MM.1S (cell line): ENCODE measurements at regions not wholly inside any gene's neighbourhood (a gene's known extent, or its start where the extent isn't known, plus 50 kb on each side); places are given as distances from the start of the nearest gene placed in this dataset.

Experiments
- DNase-seq: peaks from one replicate; pipeline ENCODE4 v3.0.0-alpha.2; 2015
- H2AFZ ChIP-seq: fragments of 300-600 bp; sonication (generic); 2 replicates; pipeline ENCODE4 v1.6.0; 2016; ENCODE audit warnings: antibody characterized with exemption, low read length
- H3F3A ChIP-seq: fragments of 300-600 bp; sonication (generic); 2 replicates; pipeline ENCODE4 v1.6.1; 2016; ENCODE audit warnings: mild to moderate bottlenecking, antibody characterized with exemption, low read length, moderate library complexity, mixed read lengths; ENCODE audit not compliant: insufficient read depth
- H3K27ac ChIP-seq: fragments of 300-600 bp; sonication (generic); 2 replicates; pipeline ENCODE4 v1.5.1; 2016; ENCODE audit warnings: mild to moderate bottlenecking, low read length
- H3K27me3 ChIP-seq: fragments of 300-600 bp; sonication (generic); replicated peaks from 2 replicates; pipeline ENCODE4 v1.6.0; 2016; ENCODE audit warnings: low read length; ENCODE audit not compliant: insufficient read depth
- H3K36me3 ChIP-seq: fragments of 300-600 bp; sonication (generic); replicated peaks from 2 replicates; pipeline ENCODE4 v1.6.1; 2016; ENCODE audit warnings: mild to moderate bottlenecking, low read length, mixed read lengths; ENCODE audit not compliant: insufficient read depth
- H3K4me1 ChIP-seq: fragments of 300-600 bp; sonication (generic); 2 replicates; pipeline ENCODE4 v1.6.1; 2016; ENCODE audit warnings: low read length, mixed read lengths
- H3K4me2 ChIP-seq: fragments of 300-600 bp; sonication (generic); 2 replicates; pipeline ENCODE4 v1.6.0; 2016; ENCODE audit warnings: low read depth, low read length
- H3K4me3 ChIP-seq: fragments of 300-600 bp; sonication (generic); 2 replicates; pipeline ENCODE4 v1.5.1; 2016; ENCODE audit warnings: low read length, mixed read lengths
- H3K79me2 ChIP-seq: fragments of 300-600 bp; sonication (generic); 2 replicates; pipeline ENCODE4 v1.6.1; 2016; ENCODE audit warnings: mixed run types, low read length, mixed read lengths
- H3K9ac ChIP-seq: fragments of 300-600 bp; sonication (generic); 2 replicates; pipeline ENCODE4 v1.6.1; 2016; ENCODE audit warnings: low read length, mixed read lengths
- H3K9me2 ChIP-seq: fragments of 300-600 bp; sonication (generic); replicated peaks from 2 replicates; pipeline ENCODE4 v1.6.1; 2016; ENCODE audit warnings: mild to moderate bottlenecking, low read length, mixed read lengths; ENCODE audit not compliant: insufficient read depth
- H3K9me3 ChIP-seq: fragments of 300-600 bp; sonication (generic); replicated peaks from 2 replicates; pipeline ENCODE4 v1.6.1; 2016; ENCODE audit warnings: mild to moderate bottlenecking, low read length, mixed read lengths; ENCODE audit not compliant: insufficient read depth
- H4K20me1 ChIP-seq: fragments of 300-600 bp; sonication (generic); 2 replicates; pipeline ENCODE4 v1.6.1; 2016; ENCODE audit warnings: mild to moderate bottlenecking, low read length, moderate library complexity, mixed read lengths; ENCODE audit not compliant: insufficient read depth
- EZH2 ChIP-seq: fragments of 300-600 bp; sonication (generic); optimal IDR thresholded peaks from 2 replicates; pipeline ENCODE3; 2017; ENCODE audit warnings: low read depth, mild to moderate bottlenecking, antibody characterized with exemption, low read length, mixed read lengths
- EZH2phosphoT487 ChIP-seq: fragments of 300-600 bp; sonication (generic); IDR thresholded peaks from 2 replicates; pipeline ENCODE4 v1.6.1; 2018; ENCODE audit warnings: antibody characterized with exemption, low read length
- TF ChIP-seq, protein P1 (sequence below): fragments of 300-600 bp; sonication (generic); IDR thresholded peaks from 2 replicates; pipeline ENCODE4 v1.5.1; 2016; ENCODE audit warnings: antibody characterized with exemption, low read length, mixed read lengths

DNA sequence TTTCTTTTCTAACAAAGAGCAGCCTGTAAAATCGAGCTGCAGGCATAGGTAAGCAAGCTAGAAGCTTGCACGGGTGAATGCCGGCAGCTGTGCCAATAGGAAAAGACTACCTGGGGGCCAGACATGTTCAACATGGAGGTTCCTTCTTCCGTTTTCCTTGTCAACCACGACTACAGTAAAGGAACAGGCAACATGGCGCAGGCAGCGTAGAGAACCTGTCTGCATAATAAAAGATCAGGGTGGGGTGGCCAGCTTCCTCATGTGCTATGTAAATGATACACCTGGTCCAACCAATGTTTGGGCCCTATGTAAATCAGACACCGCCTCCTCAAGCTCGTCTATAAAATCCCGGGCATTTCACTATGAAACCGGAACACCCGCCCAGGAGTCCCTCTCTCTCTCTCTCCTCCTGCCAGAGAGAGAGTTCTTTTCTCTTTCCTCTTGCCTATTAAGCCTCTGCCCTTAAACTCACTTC, 103.8 kb upstream of the LIFR start:
- TF ChIP-seq EZH2 (no peak), EZH2phosphoT487 (no peak)
- TF ChIP-seq, protein P1, sequence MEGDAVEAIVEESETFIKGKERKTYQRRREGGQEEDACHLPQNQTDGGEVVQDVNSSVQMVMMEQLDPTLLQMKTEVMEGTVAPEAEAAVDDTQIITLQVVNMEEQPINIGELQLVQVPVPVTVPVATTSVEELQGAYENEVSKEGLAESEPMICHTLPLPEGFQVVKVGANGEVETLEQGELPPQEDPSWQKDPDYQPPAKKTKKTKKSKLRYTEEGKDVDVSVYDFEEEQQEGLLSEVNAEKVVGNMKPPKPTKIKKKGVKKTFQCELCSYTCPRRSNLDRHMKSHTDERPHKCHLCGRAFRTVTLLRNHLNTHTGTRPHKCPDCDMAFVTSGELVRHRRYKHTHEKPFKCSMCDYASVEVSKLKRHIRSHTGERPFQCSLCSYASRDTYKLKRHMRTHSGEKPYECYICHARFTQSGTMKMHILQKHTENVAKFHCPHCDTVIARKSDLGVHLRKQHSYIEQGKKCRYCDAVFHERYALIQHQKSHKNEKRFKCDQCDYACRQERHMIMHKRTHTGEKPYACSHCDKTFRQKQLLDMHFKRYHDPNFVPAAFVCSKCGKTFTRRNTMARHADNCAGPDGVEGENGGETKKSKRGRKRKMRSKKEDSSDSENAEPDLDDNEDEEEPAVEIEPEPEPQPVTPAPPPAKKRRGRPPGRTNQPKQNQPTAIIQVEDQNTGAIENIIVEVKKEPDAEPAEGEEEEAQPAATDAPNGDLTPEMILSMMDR, result no peak
- no peak overlapping the region for H2AFZ ChIP-seq
- H3K36me3 ChIP-seq, result no peaks in the 10 kb centered on the region
- no peaks in the 10 kb centered on the region for H3F3A ChIP-seq
- no peak overlapping the region for H3K27ac ChIP-seq
- H3K79me2 ChIP-seq, result no peaks in the 10 kb centered on the region
- no peaks in the 10 kb centered on the region for H3K4me1 ChIP-seq
- H3K9ac ChIP-seq, result no peak overlapping the region
- no peaks in the 10 kb centered on the region for H3K9me3 ChIP-seq
- no peaks in the 10 kb centered on the region for H3K27me3 ChIP-seq
- no peaks in the 10 kb centered on the region for H4K20me1 ChIP-seq
- H3K4me2 ChIP-seq, result no peak overlapping the region
- no peaks in the 10 kb centered on the region for H3K9me2 ChIP-seq
- no peak for DNase-seq
- no peak overlapping the region for H3K4me3 ChIP-seq

DNA sequence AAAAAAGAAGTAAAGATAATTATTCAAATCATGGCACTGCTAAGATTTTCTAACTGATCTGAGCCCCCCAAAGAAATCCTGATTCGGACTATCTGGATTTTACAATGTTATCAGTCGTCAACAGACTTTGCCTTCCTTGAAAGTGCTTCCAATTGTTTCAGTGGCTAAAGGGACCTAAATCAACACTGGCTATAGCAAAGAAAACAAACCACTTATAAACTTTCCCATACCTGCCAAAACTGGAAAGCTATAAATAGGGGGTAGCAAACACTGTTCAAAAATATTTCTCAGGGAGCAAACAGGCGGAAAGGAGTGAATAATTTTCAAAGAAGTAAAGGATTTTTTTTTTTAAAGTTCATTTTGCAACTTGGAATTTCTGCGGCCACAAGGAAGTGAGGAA, 105.6 kb upstream of the LIFR start:
- H3K9me3 ChIP-seq, result no peaks in the 10 kb centered on the region
- no peaks in the 10 kb centered on the region for H3K79me2 ChIP-seq
- H3F3A ChIP-seq, result no peaks in the 10 kb centered on the region
- H3K9me2 ChIP-seq, result no peaks in the 10 kb centered on the region
- no peaks in the 10 kb centered on the region for H3K36me3 ChIP-seq
- no peak for DNase-seq
- no peaks in the 10 kb centered on the region for H3K27me3 ChIP-seq
- no peak overlapping the region for H3K27ac ChIP-seq
- H2AFZ ChIP-seq, result no peak overlapping the region
- H4K20me1 ChIP-seq, result no peaks in the 10 kb centered on the region
- no peak overlapping the region for H3K4me2 ChIP-seq
- no peak overlapping the region for H3K9ac ChIP-seq
- H3K4me1 ChIP-seq, result no peaks in the 10 kb centered on the region
- H3K4me3 ChIP-seq, result no peak overlapping the region
- TF ChIP-seq EZH2 (no peak), EZH2phosphoT487 (no peak)
- TF ChIP-seq, protein P1, result no peak

DNA sequence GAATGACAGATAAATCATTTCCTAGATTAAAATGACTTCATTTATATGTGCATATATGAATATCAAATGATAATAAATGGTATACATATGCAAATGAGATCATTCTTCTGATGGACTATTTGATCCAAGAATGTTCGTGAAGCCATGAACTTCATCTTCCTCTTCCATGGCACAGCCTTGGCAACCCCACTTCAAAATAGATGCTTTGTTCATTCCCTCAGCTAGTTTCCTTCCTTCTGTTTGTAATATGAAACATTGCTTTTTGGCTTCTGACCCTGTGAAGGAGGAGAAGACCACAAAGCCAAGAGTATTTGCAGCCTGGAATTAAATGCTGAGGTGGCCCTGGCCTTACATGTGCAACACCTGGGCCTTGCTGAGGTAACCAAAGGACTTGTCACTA, 106.8 kb upstream of the LIFR start:
- no peaks in the 10 kb centered on the region for H3F3A ChIP-seq
- no peak overlapping the region for H3K9ac ChIP-seq
- no peak overlapping the region for H3K4me2 ChIP-seq
- H3K4me3 ChIP-seq, result no peak overlapping the region
- no peaks in the 10 kb centered on the region for H3K27me3 ChIP-seq
- H2AFZ ChIP-seq, result no peak overlapping the region
- no peak for DNase-seq
- H3K9me3 ChIP-seq, result no peaks in the 10 kb centered on the region
- H3K79me2 ChIP-seq, result no peaks in the 10 kb centered on the region
- H3K36me3 ChIP-seq, result no peaks in the 10 kb centered on the region
- TF ChIP-seq EZH2phosphoT487 (no peak), EZH2 (no peak)
- TF ChIP-seq, protein P1, result no peak
- no peak overlapping the region for H3K27ac ChIP-seq
- H3K4me1 ChIP-seq, result no peaks in the 10 kb centered on the region
- no peaks in the 10 kb centered on the region for H4K20me1 ChIP-seq
- no peaks in the 10 kb centered on the region for H3K9me2 ChIP-seq
